ENCODE measurements at regions not wholly inside any gene's neighbourhood (a gene's known extent, or its start where the extent isn't known, plus 50 kb on each side); places are given as distances from the start of the nearest gene placed in this dataset.

DNA sequence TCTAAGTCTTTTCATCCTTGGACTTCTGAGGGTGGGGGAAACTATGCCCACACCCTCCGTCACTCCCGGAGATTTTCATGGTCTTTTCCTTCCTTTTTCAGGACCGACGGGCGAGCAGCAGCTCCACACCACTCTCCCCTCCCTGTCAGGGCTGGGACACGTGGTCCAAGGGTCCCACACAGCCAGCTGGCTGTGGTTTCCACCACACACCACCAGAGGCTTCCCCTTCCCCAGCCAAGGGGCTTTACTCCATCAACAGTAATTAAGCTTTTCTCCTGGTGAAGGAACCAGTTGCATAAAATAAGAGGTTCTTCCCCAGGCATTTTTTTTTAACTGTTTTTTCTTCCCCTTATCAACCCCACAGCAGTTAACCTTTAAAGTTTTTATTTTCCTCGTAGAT, 453.9 kb downstream of the GPAT3 start:
- TF ChIP-seq FOXM1 (IDR thresholded peaks at IDR 0.05; ENCODE audit: borderline replicate concordance) (no peak), TARDBP (IDR thresholded peaks at IDR 0.05) (no peak), ELF4 (IDR thresholded peaks at IDR 0.05) (no peak), LEF1 (IDR thresholded peaks at IDR 0.05; ENCODE audit: borderline replicate concordance) (no peak), ZNF384 (IDR thresholded peaks at IDR 0.05) (no peak), SP1 (IDR thresholded peaks at IDR 0.05) (no peak), NFRKB (IDR thresholded peaks at IDR 0.05) (no peak), BHLHE40 (IDR thresholded peaks at IDR 0.05; ENCODE audit: borderline replicate concordance) (no peak)
